WTC11 (cell line): ENCODE measurements at regions not wholly inside any gene's neighbourhood (a gene's known extent, or its start where the extent isn't known, plus 50 kb on each side); places are given as distances from the start of the nearest gene placed in this dataset.

Experiments used
- ATAC-seq: fragments of 200-7000 bp; cut with Tn5 transposase; 2 replicates; pipeline ENCODE4 v1.10.0; 2021; ENCODE audit warnings: mild to moderate bottlenecking, moderate library complexity
- CTCF ChIA-PET: fragments of 300-600 bp; sonication (Branson Sonifier 250); formaldehyde crosslinking; loops from one replicate; lab custom pipeline; 2021; ENCODE audit warnings: antibody characterized with exemption; lab: Charles Lee
- POLR2A ChIA-PET: fragments of 350-600 bp; sonication (Branson Sonifier 250); formaldehyde crosslinking; loops from one replicate; lab custom pipeline; 2021; ENCODE audit warnings: antibody characterized with exemption; lab: Charles Lee
- DNase-seq: peaks from one replicate; pipeline ENCODE4 v3.0.0; 2021; ENCODE audit warnings: low spot score
- H3K27ac Mint-ChIP-seq: 2 replicates; pipeline ENCODE4 v1.8.0; 2021; ENCODE audit warnings: mixed read lengths
- H3K27me3 Mint-ChIP-seq: 2 replicates; pipeline ENCODE4 v1.8.0; 2021; ENCODE audit warnings: low read depth, mild to moderate bottlenecking, moderate library complexity, mixed read lengths
- H3K36me3 Mint-ChIP-seq: 2 replicates; pipeline ENCODE4 v1.8.0; 2021; ENCODE audit warnings: mixed read lengths
- H3K4me1 Mint-ChIP-seq: 2 replicates; pipeline ENCODE4 v1.8.0; 2022; ENCODE audit warnings: mixed read lengths
- H3K4me3 Mint-ChIP-seq: 2 replicates; pipeline ENCODE4 v1.8.0; 2021; ENCODE audit warnings: mild to moderate bottlenecking, moderate library complexity, mixed read lengths
- H3K9me3 Mint-ChIP-seq: 2 replicates; pipeline ENCODE4 v1.8.0; 2021; ENCODE audit warnings: mixed read lengths
- CBFB ChIP-seq: sonication (generic); formaldehyde crosslinking; IDR thresholded peaks from 2 replicates; pipeline ENCODE4 v1.8.1; 2022; ENCODE audit warnings: mild to moderate bottlenecking, low read depth, missing genetic modification reagents
- CREM ChIP-seq: sonication (generic); formaldehyde crosslinking; IDR thresholded peaks from 2 replicates; pipeline ENCODE4 v1.8.1; 2022; ENCODE audit warnings: mild to moderate bottlenecking, missing genetic modification reagents, moderate library complexity
- FOXP1 ChIP-seq: sonication (generic); formaldehyde crosslinking; IDR thresholded peaks from 2 replicates; pipeline ENCODE4 v1.8.0; 2022; ENCODE audit warnings: missing genetic modification reagents, mild to moderate bottlenecking, moderate library complexity, borderline replicate concordance
- MYBL2 ChIP-seq: sonication (generic); formaldehyde crosslinking; IDR thresholded peaks from 2 replicates; pipeline ENCODE4 v1.8.1; 2023; ENCODE audit warnings: mild to moderate bottlenecking, moderate library complexity, missing genetic modification reagents
- NFATC4 ChIP-seq: fragments of 250-450 bp; sonication (Bioruptor Pico); IDR thresholded peaks from 2 replicates; pipeline ENCODE4 v1.9.0; 2021; ENCODE audit warnings: mild to moderate bottlenecking
- NR2C2 ChIP-seq: sonication (generic); formaldehyde crosslinking; IDR thresholded peaks from 2 replicates; pipeline ENCODE4 v1.8.0; 2022; ENCODE audit warnings: mild to moderate bottlenecking, missing genetic modification reagents
- OVOL2 ChIP-seq: fragments of 250-450 bp; sonication (Bioruptor Pico); IDR thresholded peaks from 2 replicates; pipeline ENCODE4 v1.9.0; 2021; ENCODE audit warnings: mild to moderate bottlenecking, borderline replicate concordance
- SP1 ChIP-seq: sonication (generic); formaldehyde crosslinking; conservative IDR thresholded peaks from 2 replicates; pipeline ENCODE4 v1.8.1; 2022; ENCODE audit warnings: missing genetic modification reagents
- TEAD4 ChIP-seq: sonication (generic); formaldehyde crosslinking; IDR thresholded peaks from 2 replicates; pipeline ENCODE4 v1.8.0; 2022; ENCODE audit warnings: mild to moderate bottlenecking, missing genetic modification reagents
- ZNF671 ChIP-seq: fragments of 250-450 bp; sonication (Bioruptor Pico); IDR thresholded peaks from 2 replicates; pipeline ENCODE4 v1.8.0; 2021; ENCODE audit warnings: mild to moderate bottlenecking
- TF ChIP-seq, protein P1 (sequence below): fragments of 250-450 bp; sonication (Bioruptor Pico); IDR thresholded peaks from 2 replicates; pipeline ENCODE4 v1.9.0; 2021; ENCODE audit warnings: mild to moderate bottlenecking
- TF ChIP-seq, protein P2 (sequence below): sonication (generic); formaldehyde crosslinking; IDR thresholded peaks from 2 replicates; pipeline ENCODE4 v1.8.1; 2023; ENCODE audit warnings: mild to moderate bottlenecking, missing genetic modification reagents, borderline replicate concordance
- TF ChIP-seq, protein P3 (sequence below): sonication (generic); formaldehyde crosslinking; IDR thresholded peaks from 2 replicates; pipeline ENCODE4 v1.8.0; 2023; ENCODE audit warnings: missing genetic modification reagents, mild to moderate bottlenecking, borderline replicate concordance
- TF ChIP-seq, protein P4 (sequence below): sonication (generic); formaldehyde crosslinking; IDR thresholded peaks from 2 replicates; pipeline ENCODE4 v1.8.0; 2022; ENCODE audit warnings: missing genetic modification reagents
- TF ChIP-seq, protein P5 (sequence below): sonication (generic); formaldehyde crosslinking; IDR thresholded peaks from 2 replicates; pipeline ENCODE4 v1.8.1; 2023; ENCODE audit warnings: mild to moderate bottlenecking, missing genetic modification reagents
- TF ChIP-seq, protein P6 (sequence below): fragments of 250-450 bp; sonication (Bioruptor Pico); IDR thresholded peaks from 2 replicates; pipeline ENCODE4 v1.9.0; 2021; ENCODE audit warnings: moderate library complexity, mild to moderate bottlenecking, inconsistent platforms, borderline replicate concordance
- TF ChIP-seq, protein P7 (sequence below): sonication (generic); formaldehyde crosslinking; IDR thresholded peaks from 2 replicates; pipeline ENCODE4 v1.8.0; 2023; ENCODE audit warnings: missing genetic modification reagents

DNA sequence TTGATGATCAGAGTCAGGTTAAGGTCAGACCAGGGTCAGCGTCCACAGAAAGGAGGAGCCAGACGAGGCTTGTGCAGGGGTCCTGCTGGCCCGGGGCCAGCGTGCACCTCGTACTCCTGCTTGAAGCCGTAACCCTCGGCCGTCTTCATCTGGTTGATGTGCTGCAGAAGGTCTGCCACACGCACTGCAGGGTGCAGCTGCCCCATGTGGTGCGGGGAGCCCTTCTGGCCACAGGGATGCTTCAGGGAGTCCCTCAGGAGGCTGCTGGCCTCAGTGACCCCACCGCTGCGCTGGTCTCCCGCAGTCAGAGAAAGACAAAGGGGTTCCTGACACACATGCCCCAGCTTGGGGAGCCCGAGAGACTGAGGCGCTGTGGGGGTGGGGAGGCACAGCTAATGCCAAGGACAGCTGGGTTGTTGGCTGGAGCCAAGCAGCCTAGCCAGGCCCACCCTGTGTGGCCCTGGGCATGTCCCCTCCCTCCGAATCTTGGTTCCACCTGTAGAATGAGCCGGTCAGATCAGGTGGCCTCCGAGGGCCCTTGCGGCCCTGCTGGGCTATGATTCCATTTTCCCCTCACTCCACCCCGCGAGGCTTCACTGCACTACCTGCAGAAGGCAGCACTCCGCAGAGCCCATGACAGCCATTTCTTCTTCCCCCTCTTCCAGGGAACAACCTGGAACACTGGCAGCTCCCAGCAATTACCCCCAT, 251.9 kb downstream of the PTPRU start (continued):
- TF ChIP-seq, protein P1, sequence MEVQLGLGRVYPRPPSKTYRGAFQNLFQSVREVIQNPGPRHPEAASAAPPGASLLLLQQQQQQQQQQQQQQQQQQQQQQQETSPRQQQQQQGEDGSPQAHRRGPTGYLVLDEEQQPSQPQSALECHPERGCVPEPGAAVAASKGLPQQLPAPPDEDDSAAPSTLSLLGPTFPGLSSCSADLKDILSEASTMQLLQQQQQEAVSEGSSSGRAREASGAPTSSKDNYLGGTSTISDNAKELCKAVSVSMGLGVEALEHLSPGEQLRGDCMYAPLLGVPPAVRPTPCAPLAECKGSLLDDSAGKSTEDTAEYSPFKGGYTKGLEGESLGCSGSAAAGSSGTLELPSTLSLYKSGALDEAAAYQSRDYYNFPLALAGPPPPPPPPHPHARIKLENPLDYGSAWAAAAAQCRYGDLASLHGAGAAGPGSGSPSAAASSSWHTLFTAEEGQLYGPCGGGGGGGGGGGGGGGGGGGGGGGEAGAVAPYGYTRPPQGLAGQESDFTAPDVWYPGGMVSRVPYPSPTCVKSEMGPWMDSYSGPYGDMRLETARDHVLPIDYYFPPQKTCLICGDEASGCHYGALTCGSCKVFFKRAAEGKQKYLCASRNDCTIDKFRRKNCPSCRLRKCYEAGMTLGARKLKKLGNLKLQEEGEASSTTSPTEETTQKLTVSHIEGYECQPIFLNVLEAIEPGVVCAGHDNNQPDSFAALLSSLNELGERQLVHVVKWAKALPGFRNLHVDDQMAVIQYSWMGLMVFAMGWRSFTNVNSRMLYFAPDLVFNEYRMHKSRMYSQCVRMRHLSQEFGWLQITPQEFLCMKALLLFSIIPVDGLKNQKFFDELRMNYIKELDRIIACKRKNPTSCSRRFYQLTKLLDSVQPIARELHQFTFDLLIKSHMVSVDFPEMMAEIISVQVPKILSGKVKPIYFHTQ (CRISPR knock-in tag): no peak
- TF ChIP-seq, protein P2, sequence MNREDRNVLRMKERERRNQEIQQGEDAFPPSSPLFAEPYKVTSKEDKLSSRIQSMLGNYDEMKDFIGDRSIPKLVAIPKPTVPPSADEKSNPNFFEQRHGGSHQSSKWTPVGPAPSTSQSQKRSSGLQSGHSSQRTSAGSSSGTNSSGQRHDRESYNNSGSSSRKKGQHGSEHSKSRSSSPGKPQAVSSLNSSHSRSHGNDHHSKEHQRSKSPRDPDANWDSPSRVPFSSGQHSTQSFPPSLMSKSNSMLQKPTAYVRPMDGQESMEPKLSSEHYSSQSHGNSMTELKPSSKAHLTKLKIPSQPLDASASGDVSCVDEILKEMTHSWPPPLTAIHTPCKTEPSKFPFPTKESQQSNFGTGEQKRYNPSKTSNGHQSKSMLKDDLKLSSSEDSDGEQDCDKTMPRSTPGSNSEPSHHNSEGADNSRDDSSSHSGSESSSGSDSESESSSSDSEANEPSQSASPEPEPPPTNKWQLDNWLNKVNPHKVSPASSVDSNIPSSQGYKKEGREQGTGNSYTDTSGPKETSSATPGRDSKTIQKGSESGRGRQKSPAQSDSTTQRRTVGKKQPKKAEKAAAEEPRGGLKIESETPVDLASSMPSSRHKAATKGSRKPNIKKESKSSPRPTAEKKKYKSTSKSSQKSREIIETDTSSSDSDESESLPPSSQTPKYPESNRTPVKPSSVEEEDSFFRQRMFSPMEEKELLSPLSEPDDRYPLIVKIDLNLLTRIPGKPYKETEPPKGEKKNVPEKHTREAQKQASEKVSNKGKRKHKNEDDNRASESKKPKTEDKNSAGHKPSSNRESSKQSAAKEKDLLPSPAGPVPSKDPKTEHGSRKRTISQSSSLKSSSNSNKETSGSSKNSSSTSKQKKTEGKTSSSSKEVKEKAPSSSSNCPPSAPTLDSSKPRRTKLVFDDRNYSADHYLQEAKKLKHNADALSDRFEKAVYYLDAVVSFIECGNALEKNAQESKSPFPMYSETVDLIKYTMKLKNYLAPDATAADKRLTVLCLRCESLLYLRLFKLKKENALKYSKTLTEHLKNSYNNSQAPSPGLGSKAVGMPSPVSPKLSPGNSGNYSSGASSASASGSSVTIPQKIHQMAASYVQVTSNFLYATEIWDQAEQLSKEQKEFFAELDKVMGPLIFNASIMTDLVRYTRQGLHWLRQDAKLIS: no peak
- no peak for TF ChIP-seq CREM (CRISPR knock-in tag)
- no peak for TF ChIP-seq NR2C2 (CRISPR knock-in tag)
- TF ChIP-seq, all 79 proteins: peak for 0

DNA sequence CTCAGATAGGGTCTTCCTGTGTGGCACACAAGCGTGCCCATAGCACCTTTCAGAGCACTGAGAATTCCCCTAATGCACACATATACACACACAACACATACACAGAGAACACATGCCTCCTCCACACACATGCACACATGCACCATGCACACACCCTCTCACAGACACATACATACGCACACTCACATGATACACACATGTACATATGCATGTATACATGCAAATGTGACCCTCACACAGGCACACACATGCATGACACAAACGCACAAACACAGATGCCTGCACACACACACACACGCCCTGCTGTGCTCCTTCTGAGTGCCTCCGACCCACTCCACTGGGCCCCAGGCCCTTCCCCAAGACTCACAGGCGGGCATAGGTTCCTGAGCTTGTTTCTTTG, 251.0 kb downstream of the PTPRU start:
- H3K36me3 Mint-ChIP-seq: no peaks in the 10 kb centered on the region
- H3K4me3 Mint-ChIP-seq: no peak overlapping the region
- H3K27me3 Mint-ChIP-seq: no peaks in the 10 kb centered on the region
- peaks cover 12% of the 10 kb centered on the region for H3K4me1 Mint-ChIP-seq
- ATAC-seq: no peak
- H3K9me3 Mint-ChIP-seq: no peaks in the 10 kb centered on the region
- TF ChIP-seq FOXP1 (CRISPR knock-in tag) (no peak), CBFB (no peak), OVOL2 (CRISPR knock-in tag) (no peak), TEAD4 (CRISPR knock-in tag) (no peak), ZNF671 (no peak), NFATC4 (CRISPR knock-in tag) (no peak), SP1 (CRISPR knock-in tag) (no peak), MYBL2 (CRISPR knock-in tag) (no peak)
- TF ChIP-seq, protein P3, sequence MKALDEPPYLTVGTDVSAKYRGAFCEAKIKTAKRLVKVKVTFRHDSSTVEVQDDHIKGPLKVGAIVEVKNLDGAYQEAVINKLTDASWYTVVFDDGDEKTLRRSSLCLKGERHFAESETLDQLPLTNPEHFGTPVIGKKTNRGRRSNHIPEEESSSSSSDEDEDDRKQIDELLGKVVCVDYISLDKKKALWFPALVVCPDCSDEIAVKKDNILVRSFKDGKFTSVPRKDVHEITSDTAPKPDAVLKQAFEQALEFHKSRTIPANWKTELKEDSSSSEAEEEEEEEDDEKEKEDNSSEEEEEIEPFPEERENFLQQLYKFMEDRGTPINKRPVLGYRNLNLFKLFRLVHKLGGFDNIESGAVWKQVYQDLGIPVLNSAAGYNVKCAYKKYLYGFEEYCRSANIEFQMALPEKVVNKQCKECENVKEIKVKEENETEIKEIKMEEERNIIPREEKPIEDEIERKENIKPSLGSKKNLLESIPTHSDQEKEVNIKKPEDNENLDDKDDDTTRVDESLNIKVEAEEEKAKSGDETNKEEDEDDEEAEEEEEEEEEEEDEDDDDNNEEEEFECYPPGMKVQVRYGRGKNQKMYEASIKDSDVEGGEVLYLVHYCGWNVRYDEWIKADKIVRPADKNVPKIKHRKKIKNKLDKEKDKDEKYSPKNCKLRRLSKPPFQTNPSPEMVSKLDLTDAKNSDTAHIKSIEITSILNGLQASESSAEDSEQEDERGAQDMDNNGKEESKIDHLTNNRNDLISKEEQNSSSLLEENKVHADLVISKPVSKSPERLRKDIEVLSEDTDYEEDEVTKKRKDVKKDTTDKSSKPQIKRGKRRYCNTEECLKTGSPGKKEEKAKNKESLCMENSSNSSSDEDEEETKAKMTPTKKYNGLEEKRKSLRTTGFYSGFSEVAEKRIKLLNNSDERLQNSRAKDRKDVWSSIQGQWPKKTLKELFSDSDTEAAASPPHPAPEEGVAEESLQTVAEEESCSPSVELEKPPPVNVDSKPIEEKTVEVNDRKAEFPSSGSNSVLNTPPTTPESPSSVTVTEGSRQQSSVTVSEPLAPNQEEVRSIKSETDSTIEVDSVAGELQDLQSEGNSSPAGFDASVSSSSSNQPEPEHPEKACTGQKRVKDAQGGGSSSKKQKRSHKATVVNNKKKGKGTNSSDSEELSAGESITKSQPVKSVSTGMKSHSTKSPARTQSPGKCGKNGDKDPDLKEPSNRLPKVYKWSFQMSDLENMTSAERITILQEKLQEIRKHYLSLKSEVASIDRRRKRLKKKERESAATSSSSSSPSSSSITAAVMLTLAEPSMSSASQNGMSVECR (CRISPR knock-in tag): no peak
- TF ChIP-seq, protein P4, sequence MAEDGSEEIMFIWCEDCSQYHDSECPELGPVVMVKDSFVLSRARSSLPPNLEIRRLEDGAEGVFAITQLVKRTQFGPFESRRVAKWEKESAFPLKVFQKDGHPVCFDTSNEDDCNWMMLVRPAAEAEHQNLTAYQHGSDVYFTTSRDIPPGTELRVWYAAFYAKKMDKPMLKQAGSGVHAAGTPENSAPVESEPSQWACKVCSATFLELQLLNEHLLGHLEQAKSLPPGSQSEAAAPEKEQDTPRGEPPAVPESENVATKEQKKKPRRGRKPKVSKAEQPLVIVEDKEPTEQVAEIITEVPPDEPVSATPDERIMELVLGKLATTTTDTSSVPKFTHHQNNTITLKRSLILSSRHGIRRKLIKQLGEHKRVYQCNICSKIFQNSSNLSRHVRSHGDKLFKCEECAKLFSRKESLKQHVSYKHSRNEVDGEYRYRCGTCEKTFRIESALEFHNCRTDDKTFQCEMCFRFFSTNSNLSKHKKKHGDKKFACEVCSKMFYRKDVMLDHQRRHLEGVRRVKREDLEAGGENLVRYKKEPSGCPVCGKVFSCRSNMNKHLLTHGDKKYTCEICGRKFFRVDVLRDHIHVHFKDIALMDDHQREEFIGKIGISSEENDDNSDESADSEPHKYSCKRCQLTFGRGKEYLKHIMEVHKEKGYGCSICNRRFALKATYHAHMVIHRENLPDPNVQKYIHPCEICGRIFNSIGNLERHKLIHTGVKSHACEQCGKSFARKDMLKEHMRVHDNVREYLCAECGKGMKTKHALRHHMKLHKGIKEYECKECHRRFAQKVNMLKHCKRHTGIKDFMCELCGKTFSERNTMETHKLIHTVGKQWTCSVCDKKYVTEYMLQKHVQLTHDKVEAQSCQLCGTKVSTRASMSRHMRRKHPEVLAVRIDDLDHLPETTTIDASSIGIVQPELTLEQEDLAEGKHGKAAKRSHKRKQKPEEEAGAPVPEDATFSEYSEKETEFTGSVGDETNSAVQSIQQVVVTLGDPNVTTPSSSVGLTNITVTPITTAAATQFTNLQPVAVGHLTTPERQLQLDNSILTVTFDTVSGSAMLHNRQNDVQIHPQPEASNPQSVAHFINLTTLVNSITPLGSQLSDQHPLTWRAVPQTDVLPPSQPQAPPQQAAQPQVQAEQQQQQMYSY (CRISPR knock-in tag): no peak
- TF ChIP-seq, protein P5, sequence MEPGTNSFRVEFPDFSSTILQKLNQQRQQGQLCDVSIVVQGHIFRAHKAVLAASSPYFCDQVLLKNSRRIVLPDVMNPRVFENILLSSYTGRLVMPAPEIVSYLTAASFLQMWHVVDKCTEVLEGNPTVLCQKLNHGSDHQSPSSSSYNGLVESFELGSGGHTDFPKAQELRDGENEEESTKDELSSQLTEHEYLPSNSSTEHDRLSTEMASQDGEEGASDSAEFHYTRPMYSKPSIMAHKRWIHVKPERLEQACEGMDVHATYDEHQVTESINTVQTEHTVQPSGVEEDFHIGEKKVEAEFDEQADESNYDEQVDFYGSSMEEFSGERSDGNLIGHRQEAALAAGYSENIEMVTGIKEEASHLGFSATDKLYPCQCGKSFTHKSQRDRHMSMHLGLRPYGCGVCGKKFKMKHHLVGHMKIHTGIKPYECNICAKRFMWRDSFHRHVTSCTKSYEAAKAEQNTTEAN (CRISPR knock-in tag): no peak
- TF ChIP-seq, protein P6, sequence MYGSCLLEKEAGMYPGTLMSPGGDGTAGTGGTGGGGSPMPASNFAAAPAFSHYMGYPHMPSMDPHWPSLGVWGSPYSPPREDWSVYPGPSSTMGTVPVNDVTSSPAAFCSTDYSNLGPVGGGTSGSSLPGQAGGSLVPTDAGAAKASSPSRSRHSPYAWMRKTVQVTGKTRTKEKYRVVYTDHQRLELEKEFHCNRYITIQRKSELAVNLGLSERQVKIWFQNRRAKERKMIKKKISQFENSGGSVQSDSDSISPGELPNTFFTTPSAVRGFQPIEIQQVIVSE (CRISPR knock-in tag): no peak
- TF ChIP-seq, protein P7, sequence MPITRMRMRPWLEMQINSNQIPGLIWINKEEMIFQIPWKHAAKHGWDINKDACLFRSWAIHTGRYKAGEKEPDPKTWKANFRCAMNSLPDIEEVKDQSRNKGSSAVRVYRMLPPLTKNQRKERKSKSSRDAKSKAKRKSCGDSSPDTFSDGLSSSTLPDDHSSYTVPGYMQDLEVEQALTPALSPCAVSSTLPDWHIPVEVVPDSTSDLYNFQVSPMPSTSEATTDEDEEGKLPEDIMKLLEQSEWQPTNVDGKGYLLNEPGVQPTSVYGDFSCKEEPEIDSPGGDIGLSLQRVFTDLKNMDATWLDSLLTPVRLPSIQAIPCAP (CRISPR knock-in tag): no peak
- DNase-seq: no peak
- no peak overlapping the region for H3K27ac Mint-ChIP-seq
- POLR2A ChIA-PET: no interaction called here
- CTCF ChIA-PET: interaction anchor here (1.0 kb wide), 1 partner anchor 600 kb away, joined by 3 read pairs; no protein-coding TSS in a partner anchor
